ENCODE measurements at regions not wholly inside any gene's neighbourhood (a gene's known extent, or its start where the extent isn't known, plus 50 kb on each side); places are given as distances from the start of the nearest gene placed in this dataset.
"Not testable (repeated sequence)": the region's sequence is repeated elsewhere in the genome, so short reads cannot be mapped to it uniquely, and the experiment has no call there.

DNA sequence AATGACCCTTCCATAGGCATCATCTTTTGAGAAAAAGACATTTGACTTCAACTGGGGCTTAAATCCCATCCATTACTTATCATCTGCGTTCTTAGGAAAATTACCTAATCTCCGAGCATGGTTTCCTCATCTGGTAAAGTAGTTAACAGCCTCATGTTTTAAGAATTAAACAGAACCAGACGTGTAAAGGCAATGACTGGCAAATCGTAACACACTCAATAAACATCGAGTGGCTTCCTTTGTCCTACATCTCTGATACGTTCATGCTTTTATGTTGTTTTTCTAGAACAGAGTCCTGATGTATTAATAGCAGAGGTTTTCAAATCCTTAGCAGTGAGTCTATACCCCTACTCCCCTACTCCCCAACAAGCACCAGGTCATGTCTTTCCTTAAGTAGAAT is 189.7 kb upstream of the RGS6 start:
- no peak for DNase-seq (ENCODE audit: low read depth)

DNA sequence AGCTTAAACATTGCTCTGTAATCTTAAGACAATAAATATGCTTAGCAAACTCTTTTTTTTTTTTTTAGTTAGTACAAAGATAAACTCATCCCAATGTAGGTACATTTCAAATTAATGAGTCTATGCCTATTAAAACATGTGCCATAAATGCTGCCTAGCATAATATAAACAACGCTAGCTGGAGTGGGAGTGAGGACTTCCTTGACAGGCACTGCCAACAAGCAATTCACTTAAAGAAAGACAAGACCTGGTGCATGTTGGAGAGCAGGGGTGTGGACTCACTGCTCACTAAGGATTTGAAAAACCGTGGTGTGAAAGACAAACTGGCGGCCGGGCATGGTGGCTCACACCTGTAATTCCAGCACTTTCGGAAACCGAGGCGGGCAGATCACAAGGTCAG is 187.2 kb upstream of the RGS6 start:
- DNase-seq (ENCODE audit: low read depth) = no peak

DNA sequence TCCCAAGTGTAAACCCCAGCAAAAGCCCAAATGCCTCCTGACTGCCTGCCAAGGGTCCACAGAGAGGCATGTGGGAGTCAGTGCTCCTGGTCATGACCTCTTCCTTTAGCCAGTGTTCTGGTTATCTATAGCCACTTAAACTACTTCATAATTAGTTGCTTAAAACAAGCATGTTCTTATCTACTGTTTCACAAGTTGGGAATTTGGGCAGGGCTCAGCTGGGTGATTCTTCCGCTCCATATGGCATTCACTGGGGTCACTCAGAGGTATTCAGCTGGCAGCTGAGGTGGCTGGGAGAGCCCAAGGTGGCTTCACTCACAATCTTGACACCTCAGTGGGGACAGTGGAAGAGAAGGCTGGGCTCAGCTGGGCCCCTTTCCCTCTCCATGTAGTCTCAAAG is 184.0 kb upstream of the RGS6 start:
- DNase-seq (ENCODE audit: low read depth) = no peak

DNA sequence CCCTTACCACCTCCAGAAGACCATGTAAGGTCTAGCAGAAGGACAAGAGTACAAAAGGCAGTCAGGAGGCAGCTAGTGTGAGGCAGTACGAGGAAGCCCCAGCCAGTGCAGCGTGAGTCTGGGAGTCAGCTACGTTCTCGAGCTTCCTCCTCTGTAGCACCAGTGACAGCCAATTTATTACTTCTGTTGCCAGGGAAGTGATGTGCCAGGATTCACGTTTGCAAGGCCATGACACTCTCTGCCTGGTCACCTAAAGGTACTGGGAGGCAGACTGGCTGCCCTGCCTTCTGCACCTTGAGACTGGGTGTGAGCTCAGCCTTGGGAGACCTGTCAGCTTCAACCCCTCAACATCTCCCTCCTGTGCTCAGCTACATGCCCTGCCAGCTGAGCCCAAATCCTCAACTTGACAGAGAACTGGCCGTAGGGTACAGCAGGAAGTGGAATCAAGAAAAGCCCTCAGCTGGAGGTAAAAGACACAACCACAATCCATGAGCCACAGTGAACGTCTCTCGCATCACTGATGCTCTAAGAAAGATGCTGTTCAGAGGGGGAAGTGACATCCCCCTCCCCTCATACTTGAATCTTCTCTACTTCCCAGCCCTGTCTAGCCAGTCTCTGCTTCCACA is 182.5 kb upstream of the RGS6 start:
- no peak for DNase-seq (ENCODE audit: low read depth)

DNA sequence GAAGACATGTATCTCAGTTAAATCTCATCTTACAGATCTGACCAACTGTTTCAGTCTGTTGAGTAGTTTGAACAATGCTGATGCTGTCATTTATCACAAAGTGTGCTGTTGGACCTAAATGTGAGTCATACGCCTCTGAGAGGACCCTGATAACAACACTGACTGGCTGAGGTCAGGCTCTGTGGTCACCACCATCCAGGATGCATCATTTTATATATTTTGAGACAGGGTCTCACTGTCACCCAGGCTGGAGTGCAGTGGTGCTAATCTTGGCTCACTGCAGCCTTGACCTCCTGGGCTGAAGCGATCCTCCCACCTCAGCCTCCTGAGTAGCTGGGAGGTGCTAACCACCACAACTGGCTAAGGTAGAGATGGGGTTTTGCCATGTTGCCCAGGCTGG is 181.0 kb upstream of the RGS6 start:
- DNase-seq (ENCODE audit: low read depth) = no peak

DNA sequence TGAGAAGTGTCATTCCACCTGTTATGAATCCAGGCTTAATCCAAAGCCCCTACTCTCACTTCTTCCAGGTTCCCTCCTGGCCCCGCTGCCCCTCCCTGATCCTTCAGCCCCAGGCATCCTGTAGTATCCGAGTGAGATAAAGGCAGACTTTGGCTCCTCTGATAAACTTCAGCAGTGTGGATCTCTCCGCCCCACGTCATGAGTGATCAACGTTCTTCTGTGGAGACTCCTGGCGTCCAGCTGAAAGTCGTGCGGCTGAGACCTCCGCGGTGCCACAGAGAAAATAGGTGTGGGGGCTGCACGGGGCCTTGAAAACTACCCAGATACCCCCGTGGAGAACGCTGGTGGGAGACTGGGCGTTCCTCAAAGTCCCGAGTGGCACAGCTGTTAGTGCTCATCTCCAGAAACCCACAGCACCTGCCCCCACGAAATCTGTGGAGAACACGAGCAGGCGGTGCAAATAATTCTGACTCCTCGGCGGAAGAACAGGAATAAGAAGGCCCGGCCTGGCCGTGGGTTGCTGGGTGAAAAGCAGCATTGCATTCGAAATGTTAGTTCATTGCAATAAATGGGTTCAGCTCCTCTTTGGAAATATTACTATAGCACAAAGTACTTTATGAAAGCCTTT is 180.0 kb upstream of the RGS6 start:
- DNase-seq (ENCODE audit: low read depth) = no peak

DNA sequence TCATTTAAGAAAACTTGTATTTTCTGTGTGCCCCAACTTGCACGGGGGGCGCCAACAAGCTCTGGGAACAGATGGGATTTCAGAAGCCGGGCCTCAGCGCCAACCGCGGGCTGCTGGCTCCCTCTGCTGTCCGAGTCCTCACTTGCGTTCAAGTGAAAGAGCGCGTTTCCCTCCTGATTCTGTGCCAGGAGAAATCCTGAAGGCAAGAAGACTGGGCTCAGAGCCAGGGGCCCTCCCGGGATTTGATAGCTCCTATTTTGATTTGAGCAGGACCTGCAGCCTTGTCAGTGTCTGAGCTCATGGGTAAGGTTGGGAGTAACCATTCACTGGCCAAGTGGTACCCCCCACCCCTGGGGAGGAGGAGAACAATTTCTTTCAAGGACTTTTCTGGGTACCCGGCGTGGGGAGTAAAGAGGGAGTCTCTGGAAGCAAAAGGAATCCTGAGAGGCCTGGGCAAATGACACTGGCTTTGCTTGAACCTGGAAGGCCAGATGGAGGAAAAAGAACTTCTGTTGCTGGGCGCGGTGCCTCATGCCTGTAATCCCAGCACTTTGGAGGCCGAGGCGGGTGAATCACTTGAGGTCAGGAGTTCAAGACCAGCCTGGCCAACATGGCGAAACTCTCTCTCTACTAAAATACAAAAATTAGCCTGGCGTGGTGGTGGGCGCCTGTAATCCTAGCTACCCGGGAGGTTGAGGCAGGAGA is 179.0 kb upstream of the RGS6 start:
- DNase-seq (ENCODE audit: low read depth) = peak; percentile 60

DNA sequence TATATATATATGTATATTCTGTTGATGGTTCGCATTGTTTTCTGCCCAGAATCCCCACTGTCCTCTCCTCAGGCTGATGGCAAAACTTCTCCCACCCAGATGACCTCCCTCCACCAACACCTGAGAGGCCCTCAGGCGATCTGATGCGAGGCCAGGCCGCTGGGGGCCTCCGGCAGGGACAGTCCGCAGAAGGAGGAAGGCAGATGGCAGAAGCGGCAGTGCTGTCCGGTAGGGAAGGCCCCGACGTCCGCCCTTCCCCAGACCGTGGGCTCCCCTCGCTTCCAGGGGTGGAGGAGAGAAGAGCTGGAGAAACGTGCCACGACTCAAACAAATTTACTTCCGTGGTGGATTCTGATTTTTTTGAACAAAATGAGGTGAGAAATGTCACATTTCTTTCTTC is 178.3 kb upstream of the RGS6 start:
- no peak for DNase-seq (ENCODE audit: low read depth)

DNA sequence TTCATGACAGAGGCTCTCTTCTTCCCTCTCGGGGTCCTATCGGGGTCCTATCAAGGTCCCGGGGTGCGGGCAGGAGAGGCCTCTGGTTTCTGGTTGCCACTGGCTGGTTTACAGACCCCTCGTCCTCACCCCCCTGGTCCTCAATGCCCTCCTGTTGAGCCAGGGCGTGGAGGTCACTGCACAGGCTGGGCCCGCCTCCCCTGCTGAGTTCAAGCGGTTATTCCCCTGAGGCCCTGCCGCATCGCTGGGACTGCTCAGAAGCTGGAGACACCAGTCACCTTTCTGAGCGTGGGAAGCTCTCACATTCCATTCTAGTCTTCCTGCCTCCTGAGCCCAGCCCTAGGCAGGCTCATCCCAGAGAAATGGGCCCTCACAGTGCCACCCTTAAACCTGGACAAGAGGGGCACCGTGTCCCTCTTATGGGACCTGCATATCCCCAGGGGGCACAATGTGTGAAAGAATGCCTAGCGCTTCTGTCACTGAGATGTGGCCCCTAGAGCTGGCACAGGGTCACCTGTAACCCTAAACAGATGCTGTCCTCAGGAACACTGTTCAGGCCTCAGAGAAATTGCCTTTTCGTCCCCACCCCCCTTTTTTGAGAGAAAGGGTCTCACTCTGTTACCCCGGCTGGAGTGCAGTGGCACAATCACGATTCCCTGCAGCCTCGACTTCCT is 177.7 kb upstream of the RGS6 start:
- DNase-seq (ENCODE audit: low read depth) = no peak

DNA sequence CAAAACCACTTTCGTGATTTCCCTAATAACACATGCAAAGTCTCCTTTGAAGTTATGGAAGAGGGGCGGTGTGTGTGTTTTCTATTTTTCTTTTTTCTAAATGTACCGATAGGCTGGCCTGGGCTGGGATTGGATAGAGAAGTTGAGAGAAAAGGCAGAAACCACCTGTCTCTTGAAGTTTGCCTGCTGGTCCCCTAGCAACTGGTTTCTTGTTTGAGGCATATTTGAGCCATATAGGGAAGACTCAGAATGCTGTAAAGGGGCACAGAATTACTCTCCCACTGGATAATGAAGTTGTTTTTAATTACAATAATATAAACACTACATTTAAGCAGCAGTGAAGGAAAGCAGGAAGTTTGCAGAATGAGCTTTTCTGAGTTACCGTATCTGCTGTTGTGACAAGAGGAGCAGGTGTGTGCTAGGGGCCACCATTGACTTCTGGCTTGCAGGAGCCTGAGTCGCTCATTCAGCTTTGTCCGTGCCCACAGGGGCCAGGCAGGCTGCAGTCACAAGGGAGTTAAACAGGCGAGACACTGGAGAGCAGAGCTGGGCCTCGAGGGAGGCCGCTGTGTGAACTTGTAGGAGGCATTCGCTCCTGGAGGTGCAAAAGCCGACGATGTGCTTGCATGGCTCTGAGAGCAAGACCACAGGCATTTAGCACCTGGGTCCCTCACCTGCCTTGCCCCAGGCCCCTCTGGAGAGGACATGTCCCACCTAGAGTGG is 173.8 kb upstream of the RGS6 start:
- no peak for DNase-seq (ENCODE audit: low read depth)

DNA sequence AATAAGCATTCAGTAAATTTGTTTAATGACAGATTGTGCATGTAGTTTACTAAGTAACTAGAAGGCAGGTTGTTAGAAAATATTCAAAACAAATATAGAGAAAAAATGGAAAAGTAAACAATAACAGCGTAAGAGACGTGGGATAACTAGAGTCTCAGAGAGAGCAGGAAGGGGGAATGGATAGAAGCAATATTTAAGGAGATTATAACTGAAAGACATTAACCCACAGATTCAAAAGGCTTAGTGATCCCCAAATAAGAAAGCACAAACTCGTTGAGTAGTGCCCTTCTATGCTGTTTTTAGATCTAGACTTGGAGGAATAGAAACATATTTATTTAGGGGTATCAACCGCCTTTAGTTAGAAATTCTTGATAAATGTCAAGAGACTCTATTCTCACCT is 169.7 kb upstream of the RGS6 start:
- DNase-seq (ENCODE audit: low read depth) = no peak

DNA sequence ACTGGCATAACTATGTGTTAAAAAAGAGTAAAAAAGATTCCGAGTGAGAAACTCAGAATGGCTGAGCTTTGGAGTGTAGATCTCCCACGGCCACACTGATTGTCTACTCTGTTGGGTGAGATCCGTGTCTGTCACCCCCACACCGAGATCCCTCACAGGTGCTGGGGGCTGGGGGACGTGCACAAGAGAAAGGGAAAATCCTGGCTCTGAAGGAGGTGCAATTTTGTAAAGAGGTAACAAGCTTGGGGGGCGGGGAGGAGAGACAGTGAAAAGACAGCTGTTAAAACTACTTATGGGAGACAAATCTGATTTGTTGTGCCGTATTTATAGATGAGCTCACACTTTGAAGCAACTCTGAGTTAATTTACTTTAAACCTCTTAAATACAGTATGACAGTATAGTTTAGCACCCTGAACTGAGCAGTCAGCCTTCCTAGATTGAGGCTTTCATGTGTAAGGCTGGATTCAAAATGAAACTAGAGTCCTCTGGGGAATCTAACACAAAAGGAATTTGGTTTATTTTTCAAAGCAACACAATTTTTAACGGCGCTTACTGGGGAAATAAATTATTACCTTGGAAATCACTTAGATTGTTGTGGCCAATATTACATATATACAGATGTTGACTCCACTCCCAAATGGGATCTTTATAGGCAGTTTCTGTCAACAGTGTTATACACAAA is 167.4 kb upstream of the RGS6 start:
- DNase-seq (ENCODE audit: low read depth) = no peak

DNA sequence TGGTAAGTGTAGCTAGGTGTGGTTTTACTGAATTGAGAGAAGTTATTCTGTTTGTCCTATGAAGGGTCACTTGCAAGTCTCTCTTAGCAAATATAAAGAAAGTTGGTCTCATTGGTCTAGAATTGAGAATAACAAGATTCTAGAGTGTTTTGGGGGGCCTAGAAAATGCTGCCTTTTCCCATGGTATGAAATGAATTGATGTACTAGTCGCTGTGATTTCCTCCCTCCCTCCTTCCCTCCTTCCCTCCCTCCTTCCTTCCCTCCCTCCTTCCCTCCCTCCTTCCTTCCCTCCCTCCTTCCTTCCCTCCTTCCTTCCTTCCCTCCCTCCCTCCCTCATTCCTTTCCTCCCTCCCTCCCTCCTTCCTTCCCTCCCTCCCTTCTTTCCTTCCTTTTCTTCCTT is 166.7 kb upstream of the RGS6 start:
- no peak for DNase-seq (ENCODE audit: low read depth)

DNA sequence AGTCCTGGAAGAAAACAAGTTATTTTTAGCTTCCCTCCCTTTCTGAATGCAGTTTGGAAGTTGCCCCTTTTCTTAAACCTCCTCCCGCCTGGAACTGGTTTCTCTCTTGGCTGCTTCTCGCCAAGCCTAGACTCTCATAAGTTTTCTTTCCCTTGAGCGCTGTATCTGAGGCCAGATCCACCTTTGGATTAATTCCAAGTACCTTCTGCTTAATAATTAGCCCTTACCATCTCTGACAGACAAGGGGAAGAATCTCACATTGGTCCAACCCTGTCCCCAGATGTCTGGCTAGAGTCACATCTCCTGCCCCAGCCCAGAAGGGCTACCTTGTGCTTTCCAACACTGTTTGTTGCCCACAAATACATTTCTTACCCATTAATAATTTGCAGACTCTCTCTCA is 161.8 kb upstream of the RGS6 start:
- DNase-seq (ENCODE audit: low read depth) = no peak

DNA sequence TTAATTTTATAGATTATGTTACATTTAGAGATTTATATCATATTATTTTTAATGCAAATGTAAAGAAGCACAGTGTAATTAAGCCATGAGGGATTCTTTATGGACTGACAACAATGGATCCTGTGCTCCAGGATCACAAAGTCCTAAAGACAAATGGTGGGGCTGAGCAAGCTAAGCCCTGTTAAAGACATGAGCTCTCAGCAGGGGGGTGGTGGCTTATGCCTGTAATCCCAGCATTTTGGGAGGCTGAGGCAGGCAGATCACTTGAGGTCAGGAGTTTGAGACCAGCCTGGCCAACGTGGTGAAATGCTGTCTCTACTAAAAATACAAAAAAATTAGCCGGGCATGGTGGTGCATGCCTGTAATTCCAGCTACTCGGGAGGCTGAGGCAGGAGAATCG is 160.8 kb upstream of the RGS6 start:
- DNase-seq (ENCODE audit: low read depth) = not testable (repeated sequence)

DNA sequence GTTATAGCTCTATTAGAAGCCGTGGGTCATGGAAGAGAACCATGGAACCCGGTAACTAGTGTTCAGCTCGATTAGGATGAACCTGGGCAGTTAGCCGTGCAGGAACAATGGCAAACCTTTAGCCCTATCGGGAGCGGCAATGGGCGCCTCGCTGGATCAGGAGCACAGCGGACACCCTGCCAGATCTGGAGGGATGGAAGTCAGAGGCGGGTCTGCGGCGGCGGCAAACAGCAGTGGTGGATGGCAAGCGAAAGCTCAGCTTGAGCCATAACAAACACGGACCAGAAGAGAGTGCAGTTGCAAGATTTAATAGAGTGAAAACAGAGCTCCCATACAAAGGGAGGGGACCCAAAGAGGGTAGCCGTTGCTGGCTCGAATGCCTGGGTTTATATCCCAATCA is 160.2 kb upstream of the RGS6 start:
- DNase-seq (ENCODE audit: low read depth) = not testable (repeated sequence)

DNA sequence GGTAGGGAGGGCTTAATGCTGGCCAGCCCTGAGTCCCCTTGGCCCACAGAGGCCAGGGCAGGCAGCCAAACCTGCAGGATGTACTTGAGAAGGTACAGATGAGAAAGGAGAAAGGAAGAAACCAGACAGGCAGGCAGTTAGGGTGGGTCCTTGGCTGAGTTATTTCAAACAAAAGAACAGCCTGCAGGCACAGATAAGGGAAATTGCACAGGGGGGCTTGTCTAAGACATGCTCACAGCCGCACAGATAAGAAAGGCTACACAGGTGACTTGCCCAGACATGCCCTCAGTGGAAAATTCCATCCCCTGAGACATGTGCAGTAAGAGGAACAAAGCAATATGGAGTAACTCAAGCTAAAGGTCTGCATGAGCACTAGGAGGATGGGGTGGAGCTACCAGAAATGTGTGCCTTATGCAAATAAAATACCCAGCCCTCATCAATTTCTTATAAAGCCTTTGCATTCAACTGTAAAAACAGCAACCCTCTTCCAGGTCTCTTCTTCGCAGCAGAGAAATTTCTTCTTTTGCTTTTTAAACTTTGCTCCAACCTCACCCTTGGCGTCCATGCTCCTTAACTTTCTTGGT is 158.2 kb upstream of the RGS6 start:
- no peak for DNase-seq (ENCODE audit: low read depth)

DNA sequence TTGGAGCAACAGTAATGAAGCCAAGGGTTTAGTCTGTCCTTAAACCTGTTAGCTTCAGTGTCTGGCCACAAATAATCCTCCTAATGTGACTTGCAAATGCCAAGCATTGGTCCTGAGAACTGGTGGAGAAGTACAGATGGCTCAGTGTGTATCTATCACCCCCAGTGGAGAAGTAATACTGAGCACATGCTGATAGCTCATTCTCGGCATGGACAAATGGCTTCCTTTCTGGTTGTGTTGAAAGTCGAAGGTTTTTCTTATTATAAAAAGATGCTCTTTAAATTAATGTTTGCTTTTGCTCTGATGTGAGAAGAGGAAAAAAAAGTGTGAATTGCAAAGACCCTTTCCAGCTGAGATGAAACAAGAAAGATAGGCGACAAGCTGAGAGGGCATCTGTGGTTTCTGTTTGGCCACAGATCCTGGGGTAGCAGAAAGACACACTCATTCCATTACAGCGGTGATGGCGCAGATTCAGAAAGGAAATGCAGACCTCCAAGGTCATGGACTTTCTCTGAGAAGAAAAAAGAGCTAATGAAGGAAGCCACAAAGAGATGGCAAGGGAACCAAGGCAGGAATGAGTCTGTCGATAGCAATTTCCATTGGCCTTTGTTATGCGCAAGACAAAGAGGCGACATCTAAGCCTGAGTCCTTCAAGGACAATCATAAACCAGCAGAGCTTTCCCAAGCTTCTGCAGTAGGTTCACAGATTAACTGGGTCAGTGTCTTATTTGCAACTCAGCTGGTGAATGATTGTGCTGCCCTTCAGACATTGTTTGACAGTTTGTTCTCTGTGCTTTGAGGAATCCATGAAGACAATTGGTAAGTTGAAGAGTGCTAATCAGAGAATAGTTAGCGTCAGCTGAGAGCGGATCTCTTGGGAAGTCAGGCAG is 155.5 kb upstream of the RGS6 start:
- DNase-seq (ENCODE audit: low read depth) = no peak

DNA sequence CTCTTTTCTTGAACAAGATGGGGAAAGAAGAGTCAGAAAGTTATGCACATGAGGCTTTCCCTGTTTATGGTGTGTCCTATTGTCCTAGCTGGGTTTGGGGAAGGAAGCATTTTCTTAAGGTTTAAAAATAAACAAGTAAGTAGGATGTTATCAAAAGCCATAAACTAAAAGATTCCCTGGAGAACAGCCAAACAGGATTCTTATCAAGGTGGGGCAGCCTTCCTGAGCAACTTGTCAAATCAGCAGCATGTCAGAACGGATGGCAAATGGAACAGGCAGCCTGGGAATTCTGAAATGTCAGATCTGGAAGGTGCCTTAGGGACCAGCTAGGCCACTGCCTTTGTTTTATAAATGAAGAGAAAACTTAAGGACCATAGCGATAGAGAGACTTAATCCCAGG is 152.2 kb upstream of the RGS6 start:
- DNase-seq (ENCODE audit: low read depth) = no peak

DNA sequence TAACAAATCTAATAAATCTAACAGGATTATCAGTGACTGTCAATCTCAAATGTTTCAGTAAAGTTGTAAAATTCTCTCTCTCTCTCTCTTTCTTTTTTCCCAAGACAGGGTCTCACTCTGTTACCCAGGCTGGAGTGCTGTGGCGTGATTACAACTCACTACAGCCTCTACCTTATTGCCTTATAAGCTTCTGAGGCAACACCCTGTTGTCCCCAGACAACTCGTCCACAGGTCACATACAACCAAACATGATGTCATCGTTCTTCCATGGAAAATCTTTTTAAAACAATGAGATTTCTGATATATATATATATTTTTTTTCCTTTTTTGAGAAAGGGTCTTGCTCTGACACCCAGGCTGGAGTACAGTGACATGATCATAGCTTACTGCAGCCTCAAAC is 151.4 kb upstream of the RGS6 start:
- no peak for DNase-seq (ENCODE audit: low read depth)

DNA sequence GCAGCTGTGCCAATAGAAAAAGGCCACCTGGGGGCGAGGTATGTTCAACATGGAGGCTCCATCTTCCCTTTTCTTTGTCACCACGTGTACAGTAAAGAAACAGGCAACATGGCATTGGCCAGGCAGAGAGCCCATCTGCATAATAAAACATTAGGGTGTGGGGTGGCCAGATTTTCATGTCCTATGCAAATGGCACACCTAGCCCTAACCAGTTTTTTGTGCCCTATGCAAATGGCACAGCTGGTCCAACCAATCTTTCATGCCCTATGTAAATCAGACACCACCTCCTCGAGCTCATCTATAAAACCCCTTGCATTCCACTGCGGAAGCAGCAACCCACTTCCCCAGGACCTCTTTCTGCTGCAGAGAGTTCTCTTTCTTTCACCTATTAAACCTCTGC is 149.1 kb upstream of the RGS6 start:
- DNase-seq (ENCODE audit: low read depth) = no peak
